HG02571 (cell line): ENCODE measurements at regions not wholly inside any gene's neighbourhood (a gene's known extent, or its start where the extent isn't known, plus 50 kb on each side); places are given as distances from the start of the nearest gene placed in this dataset.
"Not testable (repeated sequence)": the region's sequence is repeated elsewhere in the genome, so short reads cannot be mapped to it uniquely, and the experiment has no call there.

Experiments
- ATAC-seq: cut with Tn5 transposase; IDR thresholded peaks from one replicate; pipeline ENCODE4 v1.9.1; 2021; ENCODE audit warnings: mild to moderate bottlenecking, moderate library complexity; ENCODE audit not compliant: unreplicated experiment

DNA sequence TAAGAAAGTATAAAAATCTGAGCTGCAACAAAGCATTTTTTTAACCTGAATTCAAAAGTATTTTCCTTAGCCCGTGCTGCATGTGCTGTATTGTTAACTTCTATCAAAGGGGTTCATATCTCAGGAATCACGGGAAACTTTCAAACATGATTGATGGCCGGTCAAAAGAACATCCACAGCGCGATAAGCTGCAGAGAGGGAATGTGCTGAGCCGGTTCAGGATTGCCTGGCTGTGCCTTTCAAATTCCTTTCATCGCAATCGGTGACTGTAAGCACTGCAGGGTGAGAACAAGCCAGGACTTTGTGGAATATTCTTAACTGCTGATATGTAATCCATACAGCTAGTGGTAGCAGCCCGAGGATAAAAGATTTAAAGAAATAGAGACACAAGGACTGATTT lies 210.9 kb upstream of the NOCT start:
- no peak for ATAC-seq

DNA sequence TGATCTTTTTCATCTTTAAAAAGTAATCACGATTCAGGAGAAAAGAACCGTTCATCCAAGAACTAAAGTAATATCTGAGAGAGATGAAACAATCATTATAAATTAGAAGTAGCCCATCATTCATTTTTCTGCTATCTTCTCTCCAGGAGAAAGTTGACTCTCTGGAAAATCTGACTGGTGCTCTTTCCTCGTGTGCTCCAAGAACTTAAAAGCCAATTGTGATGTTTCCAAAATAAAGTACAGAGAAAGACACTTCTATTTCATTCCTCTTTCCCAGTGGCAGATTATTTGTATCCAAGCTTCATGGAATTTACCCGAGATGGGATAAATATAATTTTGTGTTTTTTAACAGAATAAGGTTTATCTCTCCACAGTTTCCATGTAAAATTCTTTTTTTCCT lies 212.5 kb upstream of the NOCT start:
- ATAC-seq, result no peak

DNA sequence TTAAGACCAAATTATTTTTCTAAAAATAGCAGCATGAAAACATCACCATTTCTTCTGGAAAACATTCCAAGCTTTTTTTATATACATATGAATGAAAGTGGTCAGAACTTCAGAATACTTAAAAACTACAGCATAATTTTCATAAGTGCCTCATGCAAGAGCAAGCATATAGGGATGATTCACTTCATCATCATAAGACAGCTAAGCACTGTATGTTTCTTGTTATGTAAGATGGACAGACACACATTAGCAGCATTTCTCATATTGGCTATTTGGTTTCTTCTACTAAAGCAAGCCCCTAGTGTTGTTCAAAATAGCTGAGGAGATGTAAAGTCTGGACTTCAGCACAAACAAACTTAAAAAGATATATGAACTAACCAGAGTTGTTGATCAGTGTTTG lies 213.1 kb upstream of the NOCT start:
- ATAC-seq, result no peak

DNA sequence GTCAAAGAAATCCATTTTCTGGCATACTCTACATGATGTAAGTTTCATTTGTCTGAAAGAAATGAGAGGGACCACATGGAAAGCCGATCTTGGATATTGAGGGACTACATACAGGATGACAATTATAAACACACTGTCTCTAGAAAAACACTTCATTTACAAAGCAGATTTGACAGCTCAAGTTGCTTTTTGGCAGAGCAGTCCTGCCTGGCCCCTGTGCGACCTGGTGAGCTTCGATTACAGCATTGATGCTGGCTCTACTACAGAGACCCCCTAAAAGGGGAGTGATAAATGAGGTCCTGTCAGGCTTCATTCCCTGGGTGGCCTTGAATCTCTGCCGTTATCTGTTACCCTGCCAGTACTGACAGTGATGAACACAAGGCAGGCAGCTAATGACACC lies 215.2 kb upstream of the NOCT start:
- ATAC-seq, result no peak

DNA sequence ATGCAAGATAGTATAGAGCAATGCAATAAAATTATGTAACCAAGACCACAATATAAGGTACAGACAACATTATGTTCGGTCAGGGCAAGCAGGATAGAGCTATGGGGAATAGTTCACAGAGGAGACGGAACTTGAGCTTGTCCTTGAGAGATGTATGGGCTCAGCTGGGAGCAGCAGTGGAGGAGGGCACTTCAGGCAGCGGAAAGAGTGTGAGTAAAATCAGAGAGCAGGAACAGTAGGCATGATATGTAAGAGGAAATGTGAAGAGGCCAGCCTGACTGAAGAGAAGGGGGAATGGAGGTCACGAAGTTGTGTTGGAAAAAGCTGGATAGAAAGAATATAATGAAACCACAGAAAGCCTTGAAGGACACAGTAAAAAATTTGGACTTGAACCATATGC lies 217.2 kb upstream of the NOCT start:
- no peak for ATAC-seq

DNA sequence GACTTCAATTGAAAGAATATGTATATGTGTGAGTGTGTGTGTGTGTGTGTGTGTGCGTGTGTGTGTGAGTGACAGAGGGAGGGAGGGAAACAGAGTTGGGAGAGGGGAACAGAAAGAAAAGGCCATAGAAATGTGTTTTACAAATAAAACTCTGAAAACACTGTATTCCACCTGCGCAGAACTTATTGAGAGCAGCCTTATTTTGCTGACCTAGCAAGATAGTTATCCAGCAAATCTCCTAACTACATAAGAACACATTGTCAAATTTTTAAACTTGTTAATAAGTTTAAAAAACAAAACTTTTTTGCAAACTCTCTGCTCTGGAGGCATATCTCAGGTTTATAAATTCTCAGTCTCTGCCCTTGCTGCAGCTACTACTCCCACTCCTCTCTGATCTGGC lies 217.9 kb upstream of the NOCT start:
- no peak for ATAC-seq

DNA sequence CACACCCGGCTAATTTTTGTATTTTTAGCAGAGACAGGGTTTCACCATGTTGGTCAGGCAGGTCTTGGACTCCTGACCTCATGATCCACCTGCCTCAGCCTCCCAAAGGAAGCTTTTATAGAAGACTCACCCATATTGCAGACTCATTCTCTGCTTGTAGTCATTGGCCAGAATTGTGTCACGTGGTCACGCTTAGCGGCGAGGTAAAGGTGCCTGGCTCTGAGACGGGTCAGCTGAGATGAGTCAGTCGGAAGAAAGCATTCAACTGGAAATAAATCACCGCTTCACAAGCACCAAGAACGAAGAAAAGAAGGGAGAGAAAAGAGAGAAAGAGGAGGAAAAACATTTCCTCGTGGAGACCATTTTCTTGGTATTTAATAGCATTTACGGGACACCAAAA lies 218.8 kb upstream of the NOCT start:
- ATAC-seq, result no peak

DNA sequence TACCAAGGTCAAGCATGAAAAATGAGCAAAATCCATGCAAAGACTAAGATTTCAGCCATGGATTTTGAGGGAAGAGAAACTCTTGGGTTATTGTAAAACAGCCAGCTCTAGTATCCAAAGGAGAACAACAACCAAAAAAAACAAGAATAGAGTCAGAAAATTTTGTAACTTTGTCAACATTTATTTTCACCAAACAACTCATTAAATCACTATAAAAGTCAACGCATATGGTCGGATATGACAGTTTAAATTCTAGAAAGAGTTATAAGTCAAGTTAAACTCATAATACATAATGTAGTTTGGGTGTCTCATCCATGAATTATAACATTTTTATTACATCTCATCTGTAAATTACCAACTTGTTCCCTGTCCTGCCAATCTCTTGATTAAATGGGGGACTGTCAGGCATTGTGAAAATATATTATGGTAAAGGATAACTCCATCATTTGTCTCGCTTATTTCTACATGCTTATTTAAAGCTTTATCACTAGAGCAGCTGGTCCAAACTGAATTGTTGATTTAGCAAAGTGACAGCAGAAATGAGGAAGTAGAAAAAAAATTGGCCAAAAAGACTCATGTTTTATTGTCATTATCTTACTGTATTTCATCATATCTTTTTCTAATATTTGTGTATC lies 224.8 kb upstream of the NOCT start:
- ATAC-seq, result no peak

DNA sequence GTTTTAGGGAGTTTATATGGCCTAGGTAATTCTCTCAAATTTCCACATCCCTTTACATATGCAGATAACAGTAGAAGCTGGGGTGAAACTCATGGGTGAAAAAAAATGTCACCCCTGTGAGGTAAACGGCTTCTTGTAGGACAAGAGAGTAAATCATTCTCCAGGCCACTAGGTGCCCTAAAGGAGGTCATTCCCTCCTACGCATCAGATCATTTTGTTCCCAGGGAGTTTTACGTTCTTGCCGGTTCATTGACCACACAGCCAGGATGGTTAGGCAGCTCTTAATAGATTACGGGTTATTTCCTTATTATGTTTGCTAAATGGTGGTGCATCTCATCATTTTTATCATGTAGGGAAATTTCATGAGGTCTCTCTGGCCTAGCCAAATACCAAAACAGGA lies 225.8 kb upstream of the NOCT start:
- no peak for ATAC-seq

DNA sequence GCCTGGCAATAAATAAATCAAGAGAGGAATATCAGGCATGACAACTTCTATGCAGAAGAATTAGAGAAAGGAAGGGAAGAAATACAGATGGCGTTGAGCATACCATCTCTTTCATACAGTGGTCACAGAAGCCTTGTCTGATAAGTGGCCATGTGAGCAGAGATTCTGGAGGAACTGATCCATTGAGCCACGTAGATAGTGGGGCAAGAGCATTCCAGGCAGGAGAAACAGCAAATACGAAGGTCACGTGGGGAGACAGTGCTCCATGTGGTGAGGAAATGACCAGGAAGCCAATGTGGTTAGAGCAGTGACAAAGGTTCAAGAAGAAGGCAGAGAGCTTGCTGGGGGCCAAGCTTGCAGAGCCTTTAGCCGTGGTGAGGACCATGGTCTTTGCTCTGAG lies 226.7 kb upstream of the NOCT start:
- no peak for ATAC-seq

DNA sequence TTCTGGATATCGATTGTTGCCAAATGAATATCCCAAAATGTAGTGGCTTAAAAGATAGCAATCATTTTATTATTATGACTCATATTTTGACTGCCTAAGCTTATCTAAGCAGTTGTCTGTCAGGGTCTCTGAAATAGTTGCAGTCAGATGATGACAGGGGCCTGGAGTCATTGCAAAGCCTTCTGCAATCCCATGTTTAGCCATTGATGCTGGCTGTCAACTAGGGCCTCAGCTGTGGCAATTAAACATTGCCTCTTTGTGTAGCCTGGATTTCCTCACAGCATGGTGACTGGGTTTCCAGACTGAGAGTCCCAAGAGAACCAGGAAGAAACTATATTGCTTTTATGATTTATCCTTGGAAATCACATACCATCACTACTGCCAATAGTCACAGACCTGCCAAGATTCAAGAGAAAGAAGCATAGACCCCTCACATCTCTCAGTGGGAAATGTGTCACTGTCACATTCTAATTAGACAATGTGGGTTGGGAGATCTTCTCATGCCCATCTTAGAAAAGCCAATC lies 227.3 kb upstream of the NOCT start:
- ATAC-seq, result no peak

DNA sequence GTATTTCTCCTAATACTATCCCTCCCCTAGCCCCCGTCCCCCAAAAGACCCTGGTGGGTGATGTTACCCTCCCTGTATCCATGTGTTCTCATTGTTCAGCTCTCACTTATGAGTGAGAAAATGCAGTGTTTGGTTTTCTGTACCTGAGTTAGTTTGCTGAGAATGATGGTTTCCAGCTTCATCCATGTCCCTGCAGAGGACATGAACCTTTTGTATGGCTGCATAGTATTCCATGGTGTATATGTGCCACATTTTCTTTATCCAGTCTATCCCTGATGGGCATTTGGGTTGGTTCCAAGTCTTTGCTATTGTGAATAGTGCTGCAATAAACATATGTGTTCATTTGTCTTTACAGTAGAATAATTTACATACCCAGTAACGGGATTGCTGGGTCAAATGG lies 235.8 kb upstream of the NOCT start:
- not testable (repeated sequence) for ATAC-seq

DNA sequence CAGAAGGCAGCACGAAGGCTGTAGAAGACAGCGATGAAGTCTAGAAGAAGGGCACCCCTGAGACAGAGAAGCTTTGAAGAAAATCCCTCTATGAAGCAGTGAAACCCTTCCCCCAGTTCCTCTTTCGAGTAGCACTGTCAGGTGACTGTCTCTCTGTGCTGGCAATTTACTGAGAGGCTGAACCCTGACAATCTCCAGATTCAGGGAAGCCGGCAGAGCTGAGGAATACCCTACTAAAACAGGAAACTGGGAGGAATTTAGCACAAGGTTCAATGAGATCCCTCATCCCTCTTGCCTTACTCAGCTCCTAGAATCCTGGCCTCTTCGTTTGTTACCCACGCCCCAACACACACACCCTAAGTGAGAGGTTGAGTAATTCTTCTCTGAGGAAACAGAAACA lies 239.7 kb upstream of the NOCT start:
- no peak for ATAC-seq

DNA sequence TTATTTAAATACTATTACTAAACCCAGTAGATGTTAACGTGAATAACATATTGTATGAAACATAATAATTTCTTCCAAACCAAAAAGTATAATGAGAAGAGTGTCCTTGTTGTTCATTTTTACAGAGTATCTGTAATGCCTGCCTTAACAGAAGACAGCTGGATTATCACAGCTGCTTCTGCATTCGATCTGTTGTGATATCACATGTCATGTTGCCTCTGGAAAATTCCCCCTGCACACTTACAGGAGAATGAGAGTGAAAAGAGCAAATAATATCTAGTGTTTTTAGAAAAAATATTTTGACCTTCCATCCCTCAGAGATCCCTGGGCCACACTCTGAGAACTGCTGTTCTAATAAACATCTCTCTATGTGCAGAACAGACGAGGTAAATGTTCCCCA lies 240.1 kb upstream of the NOCT start:
- no peak for ATAC-seq

DNA sequence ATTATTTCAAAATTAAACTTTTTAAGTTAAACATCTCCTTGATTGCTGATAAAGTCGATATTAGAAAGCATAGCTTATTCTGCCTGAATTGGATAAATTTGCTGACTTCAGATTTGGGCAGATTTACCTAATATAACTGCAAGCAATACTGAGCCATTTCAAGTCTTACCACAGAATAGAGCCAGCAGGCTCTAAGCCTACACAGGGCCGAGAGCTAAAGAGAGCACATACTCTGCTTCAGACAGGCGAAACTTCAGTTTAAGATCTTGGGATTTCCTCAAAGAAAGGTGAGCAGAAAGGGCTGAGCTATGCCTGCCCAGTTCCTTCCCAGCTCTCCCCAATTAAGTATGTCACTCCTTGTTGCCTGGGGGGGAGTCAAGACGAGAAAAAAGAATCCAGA lies 240.6 kb upstream of the NOCT start:
- ATAC-seq, result no peak

DNA sequence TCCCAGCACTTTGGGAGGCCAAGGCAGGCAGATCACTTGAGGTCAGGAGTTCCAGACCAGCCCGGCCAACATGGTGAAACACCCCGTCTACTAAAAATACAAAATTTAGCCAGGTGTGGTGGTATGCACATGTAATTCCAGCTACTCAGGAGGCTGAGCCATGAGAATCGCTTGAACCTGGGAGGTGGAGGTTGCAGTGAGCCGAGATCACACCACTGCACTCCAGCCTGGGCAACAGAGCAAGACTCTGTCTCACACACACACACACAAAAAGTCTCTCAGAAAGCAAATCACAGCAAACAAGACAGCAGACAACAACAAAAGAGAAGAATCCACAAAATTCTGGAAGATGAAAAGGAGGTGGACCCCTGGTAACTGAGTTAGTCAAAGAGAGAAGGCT lies 241.5 kb upstream of the NOCT start:
- ATAC-seq, result not testable (repeated sequence)

DNA sequence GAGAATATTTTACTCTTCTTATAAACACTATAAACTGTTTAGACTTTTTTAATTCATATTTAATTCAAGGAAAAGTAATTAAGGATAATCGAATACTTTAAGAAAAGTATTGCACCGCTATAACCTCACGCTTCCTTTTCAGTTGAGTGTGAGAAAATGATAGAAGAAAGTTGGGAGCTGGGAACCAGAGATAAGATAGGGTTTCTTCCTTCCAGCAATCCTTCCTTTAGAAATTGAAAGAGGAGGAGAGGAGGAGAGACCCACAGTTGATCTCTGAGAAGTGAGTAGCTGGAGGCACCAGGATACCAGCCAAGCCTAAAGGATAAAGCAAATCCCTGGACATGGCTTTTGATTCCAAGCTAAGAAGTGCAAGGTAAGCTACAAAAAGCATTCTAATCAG lies 242.3 kb upstream of the NOCT start:
- no peak for ATAC-seq

DNA sequence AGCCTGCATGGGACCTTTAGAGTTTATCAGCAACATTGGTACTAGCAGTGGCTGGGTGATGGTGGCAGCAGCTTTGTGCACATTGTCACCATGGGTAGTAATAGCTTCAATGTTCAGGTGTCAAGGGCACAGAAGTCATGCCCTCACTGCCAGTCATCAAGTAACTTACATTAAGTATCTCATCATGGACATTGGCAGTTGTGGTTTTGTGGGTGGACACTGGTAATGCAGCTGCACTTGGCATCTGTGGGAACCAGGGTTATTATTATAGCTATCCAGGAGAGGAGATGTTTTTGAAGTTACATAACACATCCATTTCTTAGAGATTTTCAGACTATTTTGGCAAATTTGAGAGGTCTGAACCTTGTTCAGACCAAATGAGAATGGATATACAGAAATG lies 243.2 kb upstream of the NOCT start:
- ATAC-seq, result no peak

DNA sequence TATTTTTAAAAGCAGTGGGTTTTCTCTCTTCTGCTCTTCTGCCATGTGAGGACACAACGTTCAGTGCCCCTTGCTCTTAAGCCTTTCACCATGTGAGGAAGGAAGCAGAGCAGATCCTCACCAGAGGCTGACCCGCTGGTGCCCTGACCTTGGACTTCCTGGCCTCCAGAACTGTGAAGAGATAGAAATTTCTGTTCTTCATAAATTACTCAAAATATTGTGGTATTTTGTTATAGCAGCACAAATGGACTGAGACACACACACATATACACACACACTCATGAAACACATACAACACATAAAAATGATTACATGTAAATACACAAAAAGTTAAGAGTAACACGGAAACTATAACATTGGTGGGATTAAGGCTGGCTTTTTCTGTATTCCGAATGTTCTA lies 244.8 kb upstream of the NOCT start:
- no peak for ATAC-seq

DNA sequence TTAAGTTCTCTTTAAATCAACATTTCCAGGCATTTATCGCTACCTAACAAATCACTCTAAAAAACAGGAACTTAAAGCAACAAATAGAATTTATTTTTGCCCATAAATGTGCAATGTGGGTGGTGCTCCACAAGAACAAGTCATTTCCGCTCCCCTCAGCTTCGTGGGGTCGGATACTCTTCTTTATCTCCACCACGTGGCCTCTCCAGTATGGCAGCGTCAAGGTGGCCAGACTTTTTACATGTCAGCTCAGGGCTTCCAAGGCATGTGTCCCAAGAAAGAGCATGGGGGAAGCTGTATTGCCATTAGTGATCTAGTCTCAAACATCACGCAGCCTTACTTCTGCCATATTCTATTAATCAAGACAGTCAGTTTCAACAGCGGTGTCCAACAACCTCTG lies 249.2 kb upstream of the NOCT start:
- no peak for ATAC-seq

DNA sequence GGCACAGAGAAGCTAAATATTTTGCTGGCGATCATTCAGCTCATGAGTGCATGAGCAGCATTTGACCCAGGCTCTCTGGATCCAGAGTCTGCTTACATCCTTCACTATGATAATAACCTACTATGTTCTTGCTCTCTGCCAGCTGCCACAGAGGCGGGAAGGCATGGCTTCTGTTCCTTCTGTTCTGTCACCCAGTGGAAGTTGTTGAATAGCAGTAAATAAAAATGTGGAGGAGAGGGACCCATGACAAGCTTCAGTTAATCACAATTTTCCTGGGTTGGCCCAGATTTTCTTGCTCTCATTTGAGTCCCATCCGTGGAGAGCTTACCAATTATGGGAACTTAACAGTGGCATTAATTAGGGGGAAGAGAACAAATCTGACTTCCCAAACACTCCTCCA lies 250.1 kb upstream of the NOCT start:
- ATAC-seq, result no peak

DNA sequence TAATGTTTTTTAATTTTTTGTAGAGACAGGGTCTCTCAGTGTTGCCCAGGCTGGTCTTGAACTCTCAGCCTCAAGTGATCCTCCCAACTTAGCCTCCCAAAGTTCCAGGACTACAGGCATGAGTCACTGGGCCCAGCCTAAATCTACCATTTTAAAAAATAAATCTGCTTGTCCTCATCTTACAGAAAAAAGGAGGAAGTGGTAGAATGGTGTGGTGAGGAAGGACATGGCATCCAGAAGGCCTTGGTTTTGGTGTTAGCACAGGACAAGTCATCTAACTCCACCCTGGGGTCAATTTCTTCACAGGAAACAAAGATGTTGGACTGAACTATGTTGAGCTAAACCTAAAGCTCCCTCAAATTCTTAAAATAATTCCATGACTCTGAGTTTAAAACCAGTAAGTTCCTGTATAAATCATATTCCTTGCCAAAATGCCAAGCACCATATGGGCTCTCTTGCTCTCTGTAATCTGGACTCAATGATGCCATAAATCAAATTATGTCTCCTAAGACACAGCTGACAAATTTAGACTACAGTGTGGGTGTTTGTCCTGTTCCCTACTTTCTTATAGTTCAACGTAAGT lies 253.9 kb upstream of the NOCT start:
- ATAC-seq, result no peak

DNA sequence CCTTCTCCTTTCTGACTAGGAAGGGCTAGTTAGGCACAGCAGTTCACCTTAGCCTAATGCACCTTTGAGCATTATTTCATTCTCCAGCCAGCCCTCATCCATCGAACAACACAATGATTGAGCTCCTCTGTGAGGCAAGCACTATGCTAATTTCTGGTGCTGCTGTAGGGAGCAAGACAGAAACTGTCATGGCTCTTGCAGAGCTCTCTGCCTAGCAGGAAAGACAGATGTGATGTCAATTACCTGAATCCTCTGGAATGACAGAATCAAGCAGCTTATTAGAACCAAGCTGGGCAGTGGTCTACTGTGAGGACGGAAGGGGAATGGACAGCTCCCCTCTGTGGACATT lies 256.1 kb upstream of the NOCT start:
- ATAC-seq, result no peak
